OCI-LY7 (cell line): ENCODE measurements at regions not wholly inside any gene's neighbourhood (a gene's known extent, or its start where the extent isn't known, plus 50 kb on each side); places are given as distances from the start of the nearest gene placed in this dataset.

Experiments
- EZH2phosphoT487 ChIP-seq: fragments of 200-600 bp; sonication (generic); IDR thresholded peaks from 2 replicates; pipeline ENCODE4 v1.6.1; 2018; ENCODE audit warnings: low read depth, borderline replicate concordance, mild to moderate bottlenecking, mixed run types, antibody characterized with exemption, low read length, moderate library complexity, mixed read lengths
- TF ChIP-seq, protein P1 (sequence below): fragments of 200-600 bp; sonication (generic); conservative IDR thresholded peaks from 2 replicates; pipeline ENCODE4 v1.5.1; 2014; ENCODE audit warnings: mild to moderate bottlenecking, antibody characterized with exemption, low read length, moderate library complexity, mixed read lengths

DNA sequence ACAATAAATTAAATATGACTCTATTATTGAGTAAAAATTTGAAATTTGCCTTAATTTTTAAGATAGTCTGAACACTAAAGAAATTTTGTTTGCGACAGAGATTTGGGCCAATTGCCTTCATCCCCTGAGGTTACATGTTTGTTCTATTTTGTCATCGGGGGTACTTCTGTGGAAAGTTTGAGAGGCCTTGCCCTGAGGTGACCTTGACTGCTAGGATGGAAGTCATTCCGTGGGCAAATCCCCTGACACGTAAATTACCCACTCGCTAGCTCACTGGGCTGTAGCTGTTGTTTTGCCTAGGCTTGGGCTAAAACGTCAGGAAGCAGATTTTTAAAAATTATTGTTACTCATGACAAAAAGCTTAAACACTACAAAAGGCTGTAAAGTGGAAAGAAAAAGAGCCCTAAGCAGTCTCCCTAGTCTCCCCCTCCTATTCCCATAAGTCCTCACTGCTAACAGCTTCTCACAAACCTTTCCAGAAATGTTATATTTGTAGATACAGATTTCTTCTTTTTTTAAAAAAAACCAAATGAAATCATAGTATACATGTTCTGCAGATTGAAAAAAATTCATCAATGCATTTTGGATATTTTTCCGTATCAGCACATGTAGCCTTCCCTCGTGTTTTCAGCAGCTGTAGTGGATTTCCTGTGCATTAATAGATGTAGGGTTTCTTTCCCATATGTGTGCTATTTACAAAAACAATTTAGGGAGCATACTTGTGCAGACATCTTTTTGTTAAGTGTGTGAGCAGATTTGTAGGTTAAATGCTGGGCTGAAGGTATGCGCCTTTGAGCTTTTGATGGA lies 142.7 kb downstream of the MRPS6 start:
- TF ChIP-seq, protein P1, sequence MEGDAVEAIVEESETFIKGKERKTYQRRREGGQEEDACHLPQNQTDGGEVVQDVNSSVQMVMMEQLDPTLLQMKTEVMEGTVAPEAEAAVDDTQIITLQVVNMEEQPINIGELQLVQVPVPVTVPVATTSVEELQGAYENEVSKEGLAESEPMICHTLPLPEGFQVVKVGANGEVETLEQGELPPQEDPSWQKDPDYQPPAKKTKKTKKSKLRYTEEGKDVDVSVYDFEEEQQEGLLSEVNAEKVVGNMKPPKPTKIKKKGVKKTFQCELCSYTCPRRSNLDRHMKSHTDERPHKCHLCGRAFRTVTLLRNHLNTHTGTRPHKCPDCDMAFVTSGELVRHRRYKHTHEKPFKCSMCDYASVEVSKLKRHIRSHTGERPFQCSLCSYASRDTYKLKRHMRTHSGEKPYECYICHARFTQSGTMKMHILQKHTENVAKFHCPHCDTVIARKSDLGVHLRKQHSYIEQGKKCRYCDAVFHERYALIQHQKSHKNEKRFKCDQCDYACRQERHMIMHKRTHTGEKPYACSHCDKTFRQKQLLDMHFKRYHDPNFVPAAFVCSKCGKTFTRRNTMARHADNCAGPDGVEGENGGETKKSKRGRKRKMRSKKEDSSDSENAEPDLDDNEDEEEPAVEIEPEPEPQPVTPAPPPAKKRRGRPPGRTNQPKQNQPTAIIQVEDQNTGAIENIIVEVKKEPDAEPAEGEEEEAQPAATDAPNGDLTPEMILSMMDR, result no peak
- TF ChIP-seq EZH2phosphoT487, result no peak
